Activated CD8-positive, alpha-beta T cell treated with anti-CD3 and anti-CD28 coated beads, Interleukin-2, amount 10 ng/mL, durations not matched to agents 7 days and 5 days (primary cell): ENCODE measurements at regions not wholly inside any gene's neighbourhood (a gene's known extent, or its start where the extent isn't known, plus 50 kb on each side); places are given as distances from the start of the nearest gene placed in this dataset.
"Not testable (repeated sequence)": the region's sequence is repeated elsewhere in the genome, so short reads cannot be mapped to it uniquely, and the experiment has no call there.

Source experiments
- ATAC-seq: fragments of 150-1000 bp; cut with Tn5 transposase; one replicate; pipeline ENCODE4 v1.10.0; 2021; ENCODE audit warnings: moderate library complexity
- CTCF ChIA-PET: fragments of 350-600 bp; sonication (Branson Sonifier 250); formaldehyde crosslinking; loops from one replicate; lab custom pipeline; 2021; ENCODE audit warnings: antibody characterized with exemption; lab: Charles Lee
- POLR2A ChIA-PET: fragments of 350-600 bp; sonication (Branson Sonifier 250); formaldehyde crosslinking; loops from one replicate; lab custom pipeline; 2021; ENCODE audit warnings: antibody characterized with exemption; lab: Charles Lee
- DNase-seq: peaks from one replicate; pipeline ENCODE4 v3.0.0-alpha.2; 2020
- H3K27ac Mint-ChIP-seq: one replicate; pipeline ENCODE4 v1.8.0; 2021; ENCODE audit warnings: mild to moderate bottlenecking, mixed read lengths
- H3K27me3 Mint-ChIP-seq: one replicate; pipeline ENCODE4 v1.8.0; 2021; ENCODE audit warnings: low read depth, mixed read lengths
- H3K36me3 Mint-ChIP-seq: one replicate; pipeline ENCODE4 v1.8.0; 2021; ENCODE audit warnings: low read depth, mixed read lengths
- H3K4me1 Mint-ChIP-seq: one replicate; pipeline ENCODE4 v1.8.0; 2021; ENCODE audit warnings: low read depth, mixed read lengths
- H3K4me3 Mint-ChIP-seq: one replicate; pipeline ENCODE4 v1.8.0; 2021; ENCODE audit warnings: mild to moderate bottlenecking, mixed read lengths
- H3K9me3 Mint-ChIP-seq: one replicate; pipeline ENCODE4 v1.8.0; 2022; ENCODE audit warnings: mixed read lengths; ENCODE audit not compliant: insufficient read depth

GRCh38 chr13:55652657-55653056 lies 1488.1 kb upstream of the PRR20A start:
- H3K27me3 Mint-ChIP-seq: no peaks in the 10 kb centered on the region
- DNase-seq: no peak
- no peak overlapping the region for H3K4me3 Mint-ChIP-seq
- H3K36me3 Mint-ChIP-seq: no peaks in the 10 kb centered on the region
- no peak for ATAC-seq
- no peaks in the 10 kb centered on the region for H3K4me1 Mint-ChIP-seq
- no peak overlapping the region for H3K27ac Mint-ChIP-seq
- ChIA-PET CTCF (no interaction called here), POLR2A (no interaction called here)
- H3K9me3 Mint-ChIP-seq: peaks cover 20% of the 10 kb centered on the region

DNA sequence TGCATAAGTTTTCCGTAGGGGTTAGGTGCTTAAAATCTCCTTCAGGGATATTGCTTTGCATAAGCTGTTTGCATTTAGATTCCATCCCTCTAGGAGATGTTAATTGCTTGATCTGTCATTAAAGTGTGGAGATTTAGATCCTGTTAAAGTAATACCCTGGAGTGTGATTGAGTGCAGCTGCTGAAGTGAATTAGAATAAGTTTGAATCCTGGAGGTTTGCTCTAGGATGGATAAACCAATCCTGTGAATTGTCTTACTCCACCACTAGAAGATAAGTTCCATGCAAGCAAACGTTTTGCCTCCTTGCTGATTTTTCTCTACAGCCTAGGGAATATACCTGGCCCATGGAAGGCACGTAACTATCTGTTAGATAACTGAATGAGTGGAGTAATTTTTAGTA lies 1487.2 kb upstream of the PRR20A start:
- ATAC-seq: no peak
- CTCF ChIA-PET: no interaction called here
- H3K36me3 Mint-ChIP-seq: no peaks in the 10 kb centered on the region
- no peak overlapping the region for H3K27ac Mint-ChIP-seq
- POLR2A ChIA-PET: no interaction called here
- no peaks in the 10 kb centered on the region for H3K27me3 Mint-ChIP-seq
- no peaks in the 10 kb centered on the region for H3K4me1 Mint-ChIP-seq
- H3K9me3 Mint-ChIP-seq: peaks cover 27% of the 10 kb centered on the region
- H3K4me3 Mint-ChIP-seq: no peak overlapping the region
- DNase-seq: no peak

GRCh38 chr13:55654243-55654642 lies 1486.5 kb upstream of the PRR20A start:
- ATAC-seq (no peak), DNase-seq (no peak)
- CTCF ChIA-PET: no interaction called here
- POLR2A ChIA-PET: no interaction called here
- Mint-ChIP-seq H3K4me3 (no peak overlapping the region), H3K9me3 (peaks cover 27% of the 10 kb centered on the region), H3K4me1 (no peaks in the 10 kb centered on the region), H3K27me3 (no peaks in the 10 kb centered on the region), H3K27ac (no peak overlapping the region), H3K36me3 (no peaks in the 10 kb centered on the region)

DNA sequence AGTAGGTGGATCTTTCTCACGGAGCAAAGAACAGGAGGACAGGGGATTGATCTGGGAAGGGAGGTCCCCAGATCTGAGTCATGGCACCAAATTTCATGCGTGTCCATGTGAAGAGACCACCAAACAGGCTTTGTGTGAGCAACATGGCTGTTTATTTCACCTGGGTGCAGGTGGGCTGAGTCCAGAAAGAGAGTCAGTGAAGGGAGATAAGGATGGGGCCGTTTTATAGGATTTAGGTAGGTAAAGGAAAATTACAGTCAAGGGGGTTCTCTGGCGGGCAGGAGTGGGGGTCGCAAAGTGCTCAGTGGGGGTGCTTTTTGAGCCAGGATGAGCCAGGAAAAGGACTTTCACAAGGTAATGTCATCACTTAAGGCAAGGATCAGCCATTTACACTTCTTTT lies 1480.5 kb upstream of the PRR20A start:
- H3K4me1 Mint-ChIP-seq, ATAC-seq, H3K4me3 Mint-ChIP-seq, H3K27ac Mint-ChIP-seq, CTCF ChIA-PET, POLR2A ChIA-PET, DNase-seq, H3K36me3 Mint-ChIP-seq, H3K27me3 Mint-ChIP-seq: not testable (repeated sequence)
- peaks cover 29% of the 10 kb centered on the region for H3K9me3 Mint-ChIP-seq

DNA sequence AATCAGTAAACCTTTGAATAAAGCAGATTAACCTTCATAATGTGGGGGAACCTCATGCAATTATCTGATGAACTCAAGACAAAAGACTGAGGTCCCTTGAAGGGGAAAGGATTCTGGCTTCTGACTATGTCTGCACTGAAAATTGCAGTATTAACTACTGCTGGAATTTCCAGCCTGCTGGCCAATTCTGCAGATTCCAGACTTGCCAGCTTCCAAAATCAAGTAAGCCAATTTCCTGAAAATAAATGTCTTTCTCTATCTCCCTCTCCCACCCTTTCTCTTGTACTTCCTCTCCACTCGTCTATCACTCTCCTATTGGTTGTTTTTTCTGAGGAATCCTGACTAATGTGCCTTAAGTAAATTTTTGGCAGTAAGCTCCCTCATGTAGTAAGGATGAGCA lies 1479.9 kb upstream of the PRR20A start:
- Mint-ChIP-seq H3K36me3 (no peaks in the 10 kb centered on the region), H3K4me3 (no peak overlapping the region), H3K9me3 (peaks cover 24% of the 10 kb centered on the region), H3K27me3 (no peaks in the 10 kb centered on the region), H3K27ac (no peak overlapping the region), H3K4me1 (no peaks in the 10 kb centered on the region)
- DNase-seq (no peak), ATAC-seq (no peak)
- CTCF ChIA-PET: no interaction called here
- POLR2A ChIA-PET: no interaction called here

GRCh38 chr13:55661505-55661904 lies 1479.2 kb upstream of the PRR20A start:
- H3K9me3 Mint-ChIP-seq: peaks cover 20% of the 10 kb centered on the region
- no peak overlapping the region for H3K4me3 Mint-ChIP-seq
- H3K27me3 Mint-ChIP-seq: no peaks in the 10 kb centered on the region
- ChIA-PET CTCF (no interaction called here), POLR2A (no interaction called here)
- no peak for ATAC-seq
- H3K27ac Mint-ChIP-seq: no peak overlapping the region
- H3K36me3 Mint-ChIP-seq: no peaks in the 10 kb centered on the region
- no peaks in the 10 kb centered on the region for H3K4me1 Mint-ChIP-seq
- DNase-seq: no peak

GRCh38 chr13:55664178-55664577 lies 1476.5 kb upstream of the PRR20A start:
- CTCF ChIA-PET: no interaction called here
- ATAC-seq: no peak
- H3K4me1 Mint-ChIP-seq: no peaks in the 10 kb centered on the region
- peaks cover 13% of the 10 kb centered on the region for H3K9me3 Mint-ChIP-seq
- no peaks in the 10 kb centered on the region for H3K36me3 Mint-ChIP-seq
- no peak for DNase-seq
- no peaks in the 10 kb centered on the region for H3K27me3 Mint-ChIP-seq
- H3K4me3 Mint-ChIP-seq: no peak overlapping the region
- no peak overlapping the region for H3K27ac Mint-ChIP-seq
- POLR2A ChIA-PET: no interaction called here

DNA sequence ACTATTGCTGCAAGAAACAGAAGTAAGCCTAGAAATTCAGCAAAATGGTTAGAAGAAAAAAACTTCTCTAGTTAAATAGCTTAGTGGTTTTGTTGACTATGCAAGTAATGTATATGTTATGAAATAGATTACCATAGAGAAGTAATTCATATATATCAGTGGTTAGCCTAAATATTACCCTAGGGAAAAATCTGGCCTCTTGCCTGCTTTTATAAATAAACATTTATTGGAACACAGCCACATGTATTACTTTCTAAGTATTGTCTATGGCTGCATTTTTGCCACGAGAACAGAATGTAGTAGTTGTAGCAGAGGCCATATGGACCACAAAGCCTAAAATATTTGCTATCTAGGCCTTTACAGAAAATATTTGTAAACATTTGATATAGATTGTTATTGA lies 1471.7 kb upstream of the PRR20A start:
- CTCF ChIA-PET: no interaction called here
- Mint-ChIP-seq H3K4me1 (no peaks in the 10 kb centered on the region), H3K27me3 (no peaks in the 10 kb centered on the region), H3K27ac (no peak overlapping the region), H3K9me3 (no peaks in the 10 kb centered on the region), H3K4me3 (no peak overlapping the region), H3K36me3 (no peaks in the 10 kb centered on the region)
- POLR2A ChIA-PET: no interaction called here
- ATAC-seq (no peak), DNase-seq (no peak)

GRCh38 chr13:55673910-55674309 lies 1466.8 kb upstream of the PRR20A start:
- Mint-ChIP-seq H3K4me1 (no peaks in the 10 kb centered on the region), H3K36me3 (no peaks in the 10 kb centered on the region), H3K27me3 (no peaks in the 10 kb centered on the region), H3K27ac (no peak overlapping the region), H3K4me3 (no peak overlapping the region), H3K9me3 (peaks cover 14% of the 10 kb centered on the region)
- ATAC-seq (no peak), DNase-seq (no peak)
- ChIA-PET CTCF (no interaction called here), POLR2A (no interaction called here)

DNA sequence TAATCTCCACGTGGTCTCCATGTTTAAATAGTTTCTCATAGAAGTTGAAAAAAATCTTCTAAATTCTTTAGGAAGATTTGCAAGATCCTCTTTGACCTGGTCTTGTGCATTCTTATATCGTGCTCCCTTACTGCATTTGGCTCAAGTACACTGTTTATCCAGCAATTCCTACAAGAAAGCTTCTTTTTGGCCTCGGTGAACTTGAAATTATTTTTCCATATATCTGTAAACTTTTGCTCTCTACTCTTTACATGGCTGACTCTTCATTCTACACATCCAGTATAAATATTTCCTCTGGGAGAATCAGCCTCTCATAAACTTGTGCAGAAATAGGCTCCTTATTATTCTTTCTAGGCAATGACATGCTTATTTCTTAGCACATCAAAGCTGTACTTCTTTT lies 1457.9 kb upstream of the PRR20A start:
- no peak for DNase-seq
- Mint-ChIP-seq H3K9me3 (peaks cover 12% of the 10 kb centered on the region), H3K36me3 (no peaks in the 10 kb centered on the region), H3K27ac (no peak overlapping the region), H3K27me3 (no peaks in the 10 kb centered on the region), H3K4me3 (no peak overlapping the region), H3K4me1 (no peaks in the 10 kb centered on the region)
- POLR2A ChIA-PET: no interaction called here
- CTCF ChIA-PET: no interaction called here
- no peak for ATAC-seq

GRCh38 chr13:55705526-55705925 lies 1435.2 kb upstream of the PRR20A start:
- ChIA-PET CTCF (no interaction called here), POLR2A (no interaction called here)
- no peak for ATAC-seq
- no peak for DNase-seq
- no peak overlapping the region for H3K4me3 Mint-ChIP-seq
- H3K36me3 Mint-ChIP-seq: no peaks in the 10 kb centered on the region
- H3K9me3 Mint-ChIP-seq: peaks cover 36% of the 10 kb centered on the region
- no peak overlapping the region for H3K27ac Mint-ChIP-seq
- H3K27me3 Mint-ChIP-seq: no peaks in the 10 kb centered on the region
- no peaks in the 10 kb centered on the region for H3K4me1 Mint-ChIP-seq

DNA sequence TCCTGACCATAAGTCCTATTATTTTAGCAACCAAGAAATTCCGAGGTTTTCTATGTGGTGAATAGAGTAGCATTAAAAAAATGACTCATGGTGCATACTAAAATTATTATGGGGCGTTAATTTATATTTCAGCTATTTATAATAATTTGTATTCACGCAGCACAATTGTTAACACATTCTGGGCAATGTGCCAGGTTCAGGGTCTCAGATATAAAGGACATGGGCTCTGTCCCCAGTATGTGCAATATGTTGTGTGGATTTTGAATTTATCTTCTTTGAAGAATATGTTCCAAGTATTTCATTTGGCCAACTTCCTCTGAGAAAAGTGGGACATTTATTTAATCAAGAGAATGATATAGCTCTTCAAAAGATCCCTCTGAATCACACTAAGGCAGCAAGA lies 1434.7 kb upstream of the PRR20A start:
- no peak overlapping the region for H3K4me3 Mint-ChIP-seq
- ChIA-PET POLR2A (no interaction called here), CTCF (no interaction called here)
- H3K27ac Mint-ChIP-seq: no peak overlapping the region
- ATAC-seq (no peak), DNase-seq (no peak)
- H3K4me1 Mint-ChIP-seq: no peaks in the 10 kb centered on the region
- H3K27me3 Mint-ChIP-seq: no peaks in the 10 kb centered on the region
- peaks cover 36% of the 10 kb centered on the region for H3K9me3 Mint-ChIP-seq
- H3K36me3 Mint-ChIP-seq: no peaks in the 10 kb centered on the region

- ChIA-PET POLR2A (no interaction called here), CTCF (no interaction called here)
- Mint-ChIP-seq H3K27me3 (no peaks in the 10 kb centered on the region), H3K9me3 (peaks cover 3% of the 10 kb centered on the region), H3K4me3 (no peak overlapping the region), H3K27ac (no peak overlapping the region), H3K4me1 (no peaks in the 10 kb centered on the region), H3K36me3 (no peaks in the 10 kb centered on the region)
- ATAC-seq (no peak), DNase-seq (no peak)
Measured at GRCh38 chr13:55714120-55714519, 1426.6 kb upstream of the PRR20A start.
